WERI-Rb-1 (cell line): ENCODE measurements at regions not wholly inside any gene's neighbourhood (a gene's known extent, or its start where the extent isn't known, plus 50 kb on each side); places are given as distances from the start of the nearest gene placed in this dataset.

ENCODE experiments used
- DNase-seq: peaks from one replicate; pipeline ENCODE4 v3.0.0-alpha.2; 2020
- H3K27ac ChIP-seq: fragments of 250-450 bp; sonication (Bioruptor Pico); 2 replicates; pipeline ENCODE4 v1.5.1; 2020; ENCODE audit warnings: mild to moderate bottlenecking, moderate library complexity
- H3K27me3 ChIP-seq: fragments of 250-450 bp; sonication (Bioruptor Pico); 2 replicates; pipeline ENCODE4 v1.5.1; 2021; ENCODE audit warnings: mild to moderate bottlenecking, low read depth, moderate library complexity; ENCODE audit not compliant: insufficient read depth, severe bottlenecking
- H3K36me3 ChIP-seq: fragments of 250-450 bp; sonication (Bioruptor Pico); 2 replicates; pipeline ENCODE4 v1.5.1; 2020; ENCODE audit warnings: mild to moderate bottlenecking, moderate library complexity
- H3K4me3 ChIP-seq: 2 replicates; pipeline ENCODE4 v1.5.1; 2011; ENCODE audit warnings: low read depth, mild to moderate bottlenecking, control low read depth, low read length
- H3K9me3 ChIP-seq: fragments of 250-450 bp; sonication (Bioruptor Pico); 2 replicates; pipeline ENCODE4 v1.5.1; 2021; ENCODE audit warnings: mild to moderate bottlenecking, moderate library complexity; ENCODE audit not compliant: severe bottlenecking
- CTCF ChIP-seq: IDR thresholded peaks from 2 replicates; pipeline ENCODE4 v1.5.1; 2011; ENCODE audit warnings: low read depth, mild to moderate bottlenecking, control low read depth, inconsistent platforms, low read length

DNA sequence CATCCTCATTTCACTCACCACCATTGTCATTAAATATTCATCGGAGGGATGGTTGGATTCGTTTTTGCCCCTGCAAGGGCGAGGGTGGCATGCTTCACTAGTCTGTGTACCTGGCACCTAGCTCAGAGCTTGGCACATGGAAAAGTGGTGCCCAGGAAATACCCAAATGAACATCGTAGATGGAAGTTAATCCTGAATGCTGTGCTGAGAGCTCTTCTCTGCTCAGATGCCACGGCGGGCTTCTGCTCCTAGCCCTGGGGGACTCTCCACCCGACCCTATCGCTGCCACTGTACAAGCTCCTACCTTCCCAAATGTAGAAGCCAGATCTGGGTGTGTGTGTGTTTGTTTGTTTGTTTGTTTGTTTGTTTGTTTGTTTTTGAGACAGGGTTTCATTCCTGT, 113.0 kb upstream of the ZNF507 start:
- no peak for TF ChIP-seq CTCF
- H3K36me3 ChIP-seq: no peaks in the 10 kb centered on the region
- DNase-seq: no peak
- H3K27me3 ChIP-seq: no peaks in the 10 kb centered on the region
- H3K4me3 ChIP-seq: no peak overlapping the region
- H3K27ac ChIP-seq: no peak overlapping the region
- H3K9me3 ChIP-seq: no peaks in the 10 kb centered on the region

DNA sequence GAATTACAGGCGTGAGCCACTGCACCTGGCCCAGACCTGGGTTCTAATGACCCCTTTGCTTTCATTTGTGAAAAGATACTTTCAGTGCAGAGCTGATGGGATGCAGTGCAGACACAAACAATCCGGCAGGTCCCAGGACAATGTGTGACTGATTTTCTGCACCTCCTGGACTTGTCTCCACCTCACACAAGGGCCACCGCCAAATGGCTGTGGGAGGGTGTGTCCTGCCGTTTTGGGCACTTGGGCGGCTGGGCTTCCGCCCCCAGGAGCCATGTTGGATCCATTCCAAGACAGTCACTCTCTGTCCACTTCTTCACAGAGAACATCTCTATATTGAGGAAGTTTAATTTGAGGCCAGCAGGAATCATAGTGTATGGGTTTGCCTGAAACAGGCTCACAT, 112.3 kb upstream of the ZNF507 start:
- TF ChIP-seq CTCF: no peak
- Histone ChIP-seq H3K4me3 (no peak overlapping the region), H3K36me3 (no peaks in the 10 kb centered on the region), H3K27me3 (no peaks in the 10 kb centered on the region), H3K27ac (no peak overlapping the region), H3K9me3 (no peaks in the 10 kb centered on the region)
- no peak for DNase-seq

GRCh38 chr19:32233885-32234284, 111.5 kb upstream of the ZNF507 start:
- no peak overlapping the region for H3K4me3 ChIP-seq
- no peak overlapping the region for H3K27ac ChIP-seq
- H3K36me3 ChIP-seq: no peaks in the 10 kb centered on the region
- H3K9me3 ChIP-seq: no peaks in the 10 kb centered on the region
- no peaks in the 10 kb centered on the region for H3K27me3 ChIP-seq
- DNase-seq: no peak
- no peak for TF ChIP-seq CTCF

DNA sequence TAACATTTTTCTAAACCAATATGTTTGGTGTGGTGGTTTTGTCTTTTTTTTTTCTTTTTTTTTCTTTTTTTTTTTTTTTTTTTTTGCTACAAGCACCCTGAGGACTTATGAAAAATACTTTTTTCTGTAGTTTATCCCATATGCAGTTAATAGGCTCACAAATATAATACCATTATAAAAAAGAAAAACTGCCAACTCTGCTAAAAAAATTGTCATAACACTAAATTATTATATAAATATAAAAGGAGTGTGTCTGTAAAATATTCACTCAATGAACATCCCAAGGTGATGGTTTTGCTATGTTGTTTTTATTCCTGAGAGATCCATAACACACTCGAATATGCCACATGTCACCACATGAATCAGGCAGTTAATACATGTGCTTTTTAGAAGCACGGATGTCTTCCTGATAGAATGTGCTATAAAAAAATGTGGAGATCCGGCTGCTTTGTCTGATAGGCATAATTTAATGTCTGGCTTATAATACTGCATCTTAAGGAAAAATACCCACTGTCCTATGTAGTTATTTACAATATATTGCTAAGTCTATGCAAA, 110.7 kb upstream of the ZNF507 start:
- no peak for DNase-seq
- no peak overlapping the region for H3K4me3 ChIP-seq
- H3K36me3 ChIP-seq: no peaks in the 10 kb centered on the region
- H3K27me3 ChIP-seq: no peaks in the 10 kb centered on the region
- TF ChIP-seq CTCF: no peak
- no peaks in the 10 kb centered on the region for H3K9me3 ChIP-seq
- no peak overlapping the region for H3K27ac ChIP-seq

DNA sequence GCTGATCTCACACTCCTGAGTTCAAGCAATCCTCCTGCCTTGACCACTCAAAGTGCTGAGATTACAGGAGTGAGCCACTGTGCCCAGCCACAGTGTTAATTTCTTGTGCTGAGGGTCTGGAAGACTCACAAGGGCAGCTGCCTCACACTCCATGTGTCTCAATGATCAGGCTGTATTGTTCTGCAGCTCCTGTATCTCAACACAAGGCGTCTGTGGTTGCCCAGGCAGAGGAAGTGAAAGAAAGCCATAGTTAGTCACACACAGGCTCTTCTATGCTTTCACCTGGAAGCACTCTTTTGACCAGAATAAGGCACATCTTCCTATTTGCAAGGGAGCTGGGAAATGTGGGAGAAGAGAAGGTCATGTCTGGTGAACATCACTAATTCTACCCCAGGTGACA, 107.3 kb upstream of the ZNF507 start:
- H3K36me3 ChIP-seq: no peaks in the 10 kb centered on the region
- no peak for DNase-seq
- H3K9me3 ChIP-seq: no peaks in the 10 kb centered on the region
- H3K27ac ChIP-seq: no peak overlapping the region
- H3K27me3 ChIP-seq: no peaks in the 10 kb centered on the region
- no peak overlapping the region for H3K4me3 ChIP-seq
- TF ChIP-seq CTCF: no peak

DNA sequence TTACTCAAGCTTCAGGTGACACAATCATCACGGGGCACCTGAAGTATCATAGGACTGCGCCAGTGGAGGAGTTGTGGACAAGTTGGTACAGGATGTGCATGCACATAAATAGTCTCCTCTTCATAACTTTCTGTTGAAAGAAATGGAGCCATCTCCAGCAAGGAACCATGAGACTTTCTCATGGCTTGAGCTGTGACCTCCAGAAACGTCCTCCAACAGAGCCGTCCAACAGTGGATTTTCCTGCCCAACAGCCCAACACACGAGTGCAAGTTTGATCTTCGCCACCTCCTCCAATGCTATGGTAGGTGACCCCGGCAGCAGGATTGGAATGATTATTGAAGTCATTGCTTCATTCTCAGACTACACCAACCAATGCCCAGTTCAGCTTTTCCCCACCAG, 105.1 kb upstream of the ZNF507 start:
- Histone ChIP-seq H3K36me3 (no peaks in the 10 kb centered on the region), H3K9me3 (no peaks in the 10 kb centered on the region), H3K27me3 (no peaks in the 10 kb centered on the region), H3K4me3 (no peak overlapping the region), H3K27ac (no peak overlapping the region)
- DNase-seq: no peak
- TF ChIP-seq CTCF: no peak
